ENCODE measurements at regions not wholly inside any gene's neighbourhood (a gene's known extent, or its start where the extent isn't known, plus 50 kb on each side); places are given as distances from the start of the nearest gene placed in this dataset.

DNA sequence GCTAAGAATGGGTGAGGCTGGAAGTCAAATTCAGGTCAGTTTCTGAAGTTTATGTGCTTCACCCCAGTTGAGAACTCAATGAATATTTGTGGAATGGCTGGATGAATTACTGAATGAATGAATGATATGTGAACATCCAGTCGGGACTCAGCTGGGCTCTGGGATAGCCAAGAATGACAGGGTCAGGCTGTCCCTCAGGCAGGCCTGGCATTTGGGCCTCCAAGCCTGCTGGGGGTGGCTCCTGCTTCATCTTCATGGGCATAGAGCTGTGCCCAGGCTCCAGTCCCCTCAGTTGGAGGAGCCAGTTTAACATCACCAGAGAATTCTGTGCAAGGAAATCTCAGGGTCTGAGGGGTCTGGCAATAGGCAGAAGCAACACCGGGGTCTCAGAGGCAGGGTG, 185.8 kb downstream of the PHETA1 start:
- TF ChIP-seq, protein P1, sequence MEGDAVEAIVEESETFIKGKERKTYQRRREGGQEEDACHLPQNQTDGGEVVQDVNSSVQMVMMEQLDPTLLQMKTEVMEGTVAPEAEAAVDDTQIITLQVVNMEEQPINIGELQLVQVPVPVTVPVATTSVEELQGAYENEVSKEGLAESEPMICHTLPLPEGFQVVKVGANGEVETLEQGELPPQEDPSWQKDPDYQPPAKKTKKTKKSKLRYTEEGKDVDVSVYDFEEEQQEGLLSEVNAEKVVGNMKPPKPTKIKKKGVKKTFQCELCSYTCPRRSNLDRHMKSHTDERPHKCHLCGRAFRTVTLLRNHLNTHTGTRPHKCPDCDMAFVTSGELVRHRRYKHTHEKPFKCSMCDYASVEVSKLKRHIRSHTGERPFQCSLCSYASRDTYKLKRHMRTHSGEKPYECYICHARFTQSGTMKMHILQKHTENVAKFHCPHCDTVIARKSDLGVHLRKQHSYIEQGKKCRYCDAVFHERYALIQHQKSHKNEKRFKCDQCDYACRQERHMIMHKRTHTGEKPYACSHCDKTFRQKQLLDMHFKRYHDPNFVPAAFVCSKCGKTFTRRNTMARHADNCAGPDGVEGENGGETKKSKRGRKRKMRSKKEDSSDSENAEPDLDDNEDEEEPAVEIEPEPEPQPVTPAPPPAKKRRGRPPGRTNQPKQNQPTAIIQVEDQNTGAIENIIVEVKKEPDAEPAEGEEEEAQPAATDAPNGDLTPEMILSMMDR (IDR thresholded peaks at IDR 0.05; ENCODE audit: insufficient read depth, low read depth, low read length) = no peak
- no peak for TF ChIP-seq EZH2 (IDR thresholded peaks at IDR 0.05; ENCODE audit: insufficient read depth, low read length)
